ENCODE measurements at regions not wholly inside any gene's neighbourhood (a gene's known extent, or its start where the extent isn't known, plus 50 kb on each side); places are given as distances from the start of the nearest gene placed in this dataset.

DNA sequence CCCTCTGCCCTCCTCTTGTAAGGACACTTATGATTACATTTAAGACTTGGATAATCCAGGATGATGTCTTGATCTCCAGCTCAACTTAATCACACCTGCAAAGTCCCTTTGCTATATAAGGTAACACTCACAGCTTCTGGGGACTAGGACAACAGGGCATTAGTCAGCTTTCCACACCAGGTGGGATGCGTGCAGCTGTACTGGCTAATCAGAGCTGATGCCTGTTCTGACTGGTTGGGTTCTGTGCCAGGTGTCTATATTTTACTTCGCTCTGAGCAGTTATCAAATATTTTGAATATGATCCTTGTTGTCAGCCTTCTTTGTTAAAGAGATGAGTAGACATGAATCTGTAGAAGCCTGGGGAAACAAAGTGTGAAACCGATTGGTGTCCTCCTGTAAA is 115.5 kb upstream of the ATP8B1 start:
- TF ChIP-seq, protein P1, sequence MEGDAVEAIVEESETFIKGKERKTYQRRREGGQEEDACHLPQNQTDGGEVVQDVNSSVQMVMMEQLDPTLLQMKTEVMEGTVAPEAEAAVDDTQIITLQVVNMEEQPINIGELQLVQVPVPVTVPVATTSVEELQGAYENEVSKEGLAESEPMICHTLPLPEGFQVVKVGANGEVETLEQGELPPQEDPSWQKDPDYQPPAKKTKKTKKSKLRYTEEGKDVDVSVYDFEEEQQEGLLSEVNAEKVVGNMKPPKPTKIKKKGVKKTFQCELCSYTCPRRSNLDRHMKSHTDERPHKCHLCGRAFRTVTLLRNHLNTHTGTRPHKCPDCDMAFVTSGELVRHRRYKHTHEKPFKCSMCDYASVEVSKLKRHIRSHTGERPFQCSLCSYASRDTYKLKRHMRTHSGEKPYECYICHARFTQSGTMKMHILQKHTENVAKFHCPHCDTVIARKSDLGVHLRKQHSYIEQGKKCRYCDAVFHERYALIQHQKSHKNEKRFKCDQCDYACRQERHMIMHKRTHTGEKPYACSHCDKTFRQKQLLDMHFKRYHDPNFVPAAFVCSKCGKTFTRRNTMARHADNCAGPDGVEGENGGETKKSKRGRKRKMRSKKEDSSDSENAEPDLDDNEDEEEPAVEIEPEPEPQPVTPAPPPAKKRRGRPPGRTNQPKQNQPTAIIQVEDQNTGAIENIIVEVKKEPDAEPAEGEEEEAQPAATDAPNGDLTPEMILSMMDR (optimal IDR thresholded peaks at IDR 0.05 in 1 of 3, IDR thresholded peaks at IDR 0.05 in 1 of 3, conservative IDR thresholded peaks at IDR 0.05 in 1 of 3; ENCODE audit: extremely low read depth in 1 of 3, insufficient read depth in 2 of 3, low read length in 3 of 3) = no peak
- no peak for TF ChIP-seq EZH2 (IDR thresholded peaks at IDR 0.05; ENCODE audit: low read length)

All from keratinocyte (primary cell).